ENCODE measurements at regions not wholly inside any gene's neighbourhood (a gene's known extent, or its start where the extent isn't known, plus 50 kb on each side); places are given as distances from the start of the nearest gene placed in this dataset.

GRCh38 chr2:6148882-6149281 is 456.7 kb downstream of the SOX11 start:
- TF ChIP-seq POLR2AphosphoS5 (IDR thresholded peaks at IDR 0.05; ENCODE audit: low read depth, low read length) (no peak), CTCF (IDR thresholded peaks at IDR 0.05) (no peak), TCF7L2 (IDR thresholded peaks at IDR 0.05; ENCODE audit: low read depth, low read length) (no peak)
